ENCODE measurements at regions not wholly inside any gene's neighbourhood (a gene's known extent, or its start where the extent isn't known, plus 50 kb on each side); places are given as distances from the start of the nearest gene placed in this dataset.
"Not testable (repeated sequence)": the region's sequence is repeated elsewhere in the genome, so short reads cannot be mapped to it uniquely, and the experiment has no call there.

DNA sequence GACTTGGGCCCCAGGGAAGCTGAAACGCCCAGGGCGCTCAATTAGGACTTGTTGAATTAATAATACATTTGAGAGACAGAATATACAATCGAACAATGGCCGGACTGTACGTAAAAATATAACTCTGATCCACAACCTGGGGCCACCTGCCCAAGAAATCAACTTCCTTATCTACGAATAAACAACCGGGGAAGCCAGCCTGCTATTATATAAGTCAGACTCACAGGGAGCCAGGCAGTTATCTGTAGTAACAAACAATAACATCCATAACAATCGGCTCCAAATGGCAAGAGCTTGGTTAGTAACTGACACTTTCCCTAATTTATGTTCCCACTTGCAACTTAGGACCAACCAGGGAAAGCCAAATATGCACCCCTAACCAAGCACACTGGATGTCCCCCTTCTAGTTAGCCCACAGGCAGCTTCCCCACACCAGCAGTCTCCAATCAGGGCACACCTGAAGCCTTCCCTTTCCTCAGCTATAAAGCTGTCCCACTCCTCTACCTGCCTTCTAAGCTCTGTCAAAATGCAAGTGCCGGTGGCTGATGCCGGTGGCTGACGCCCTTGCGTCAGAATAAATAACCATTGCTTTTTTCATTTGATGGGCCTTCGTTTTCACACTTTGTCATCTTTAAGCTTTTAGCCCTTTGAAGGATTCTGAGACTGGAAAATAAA, 135.2 kb downstream of the FAM72B start:
- TF ChIP-seq, protein P1, sequence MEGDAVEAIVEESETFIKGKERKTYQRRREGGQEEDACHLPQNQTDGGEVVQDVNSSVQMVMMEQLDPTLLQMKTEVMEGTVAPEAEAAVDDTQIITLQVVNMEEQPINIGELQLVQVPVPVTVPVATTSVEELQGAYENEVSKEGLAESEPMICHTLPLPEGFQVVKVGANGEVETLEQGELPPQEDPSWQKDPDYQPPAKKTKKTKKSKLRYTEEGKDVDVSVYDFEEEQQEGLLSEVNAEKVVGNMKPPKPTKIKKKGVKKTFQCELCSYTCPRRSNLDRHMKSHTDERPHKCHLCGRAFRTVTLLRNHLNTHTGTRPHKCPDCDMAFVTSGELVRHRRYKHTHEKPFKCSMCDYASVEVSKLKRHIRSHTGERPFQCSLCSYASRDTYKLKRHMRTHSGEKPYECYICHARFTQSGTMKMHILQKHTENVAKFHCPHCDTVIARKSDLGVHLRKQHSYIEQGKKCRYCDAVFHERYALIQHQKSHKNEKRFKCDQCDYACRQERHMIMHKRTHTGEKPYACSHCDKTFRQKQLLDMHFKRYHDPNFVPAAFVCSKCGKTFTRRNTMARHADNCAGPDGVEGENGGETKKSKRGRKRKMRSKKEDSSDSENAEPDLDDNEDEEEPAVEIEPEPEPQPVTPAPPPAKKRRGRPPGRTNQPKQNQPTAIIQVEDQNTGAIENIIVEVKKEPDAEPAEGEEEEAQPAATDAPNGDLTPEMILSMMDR (IDR thresholded peaks at IDR 0.05): not testable (repeated sequence)
- TF ChIP-seq POLR2A (IDR thresholded peaks at IDR 0.05): not testable (repeated sequence)
